HG02938 (cell line): ENCODE measurements at regions not wholly inside any gene's neighbourhood (a gene's known extent, or its start where the extent isn't known, plus 50 kb on each side); places are given as distances from the start of the nearest gene placed in this dataset.
"Not testable (repeated sequence)": the region's sequence is repeated elsewhere in the genome, so short reads cannot be mapped to it uniquely, and the experiment has no call there.

ENCODE experiments used
- ATAC-seq: cut with Tn5 transposase; IDR thresholded peaks from one replicate; pipeline ENCODE4 v1.9.1; 2021; ENCODE audit warnings: mild to moderate bottlenecking, moderate library complexity; ENCODE audit not compliant: unreplicated experiment

DNA sequence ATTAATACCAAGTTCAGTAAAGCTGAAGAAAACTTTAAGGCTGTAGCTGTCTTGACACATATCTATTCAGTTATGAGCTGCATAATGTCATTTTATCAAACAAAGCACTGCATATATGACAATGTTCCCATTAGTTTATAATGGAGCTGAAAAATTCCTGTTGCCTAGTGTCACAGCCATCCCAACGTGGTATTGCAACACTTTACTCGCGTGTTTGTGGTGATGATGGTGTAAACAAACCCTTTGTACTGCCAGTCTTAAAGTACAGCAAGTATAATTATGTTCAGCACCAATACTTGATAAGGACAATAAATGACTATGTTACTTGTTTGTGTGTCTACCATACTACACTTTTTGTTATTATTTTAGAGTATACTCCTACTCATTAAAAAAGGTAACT lies 1415.6 kb upstream of the PCDH7 start:
- ATAC-seq = no peak

DNA sequence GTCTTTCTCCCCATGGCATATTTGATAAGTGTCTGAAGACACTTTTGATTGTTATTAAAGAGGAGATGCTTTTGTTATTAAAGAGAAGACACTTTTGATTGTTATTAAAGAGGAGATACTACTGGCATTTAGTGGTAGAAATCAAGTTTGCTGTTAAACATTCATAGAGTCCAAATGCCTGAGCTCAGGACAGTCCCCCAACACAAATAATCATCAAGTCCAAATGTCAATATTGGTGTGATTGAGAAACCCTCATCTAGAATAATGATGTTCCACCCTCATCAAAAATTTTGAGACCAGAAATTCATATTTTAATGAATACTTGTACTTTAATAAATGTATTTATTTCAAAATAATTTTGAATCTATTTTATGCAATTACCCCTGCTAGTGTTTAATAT lies 1412.9 kb upstream of the PCDH7 start:
- no peak for ATAC-seq

DNA sequence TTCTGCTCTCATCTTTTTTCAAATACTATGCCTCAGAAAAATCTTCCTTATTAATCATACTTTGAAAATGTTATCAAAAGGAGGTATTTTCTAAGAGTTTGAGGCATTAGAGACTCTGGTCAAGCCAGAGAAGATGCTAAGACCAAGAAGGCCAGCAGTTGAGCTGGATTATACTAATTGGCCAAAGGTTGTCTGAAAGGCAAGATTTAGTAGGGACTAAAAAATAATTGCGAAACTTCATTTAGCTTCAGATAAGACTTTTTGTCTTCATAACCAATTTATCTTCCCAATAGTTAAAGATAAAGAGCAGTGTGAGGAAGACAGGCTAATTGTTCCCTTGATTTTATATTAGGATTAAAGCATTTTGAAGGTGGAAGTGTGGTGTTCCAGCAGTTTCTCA lies 1412.4 kb upstream of the PCDH7 start:
- ATAC-seq = no peak

DNA sequence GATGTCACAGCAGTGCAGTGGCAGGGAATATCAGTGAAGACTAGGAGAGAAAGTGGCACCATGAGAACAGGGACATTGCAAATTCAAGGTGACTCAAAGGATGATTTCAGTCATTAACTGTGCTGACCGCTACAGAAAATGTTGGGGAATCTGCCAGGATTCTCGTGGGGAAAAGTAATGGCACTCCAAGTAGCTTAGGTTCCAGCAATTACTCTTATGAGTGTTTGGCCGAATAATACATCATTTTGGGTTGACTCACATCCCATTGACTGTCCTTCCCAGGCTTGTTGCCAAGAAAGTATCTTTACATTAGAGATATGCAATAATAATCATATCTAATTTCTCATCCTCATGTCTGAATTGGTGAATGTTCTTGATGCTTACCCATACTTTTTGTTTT lies 1411.1 kb upstream of the PCDH7 start:
- ATAC-seq = no peak

DNA sequence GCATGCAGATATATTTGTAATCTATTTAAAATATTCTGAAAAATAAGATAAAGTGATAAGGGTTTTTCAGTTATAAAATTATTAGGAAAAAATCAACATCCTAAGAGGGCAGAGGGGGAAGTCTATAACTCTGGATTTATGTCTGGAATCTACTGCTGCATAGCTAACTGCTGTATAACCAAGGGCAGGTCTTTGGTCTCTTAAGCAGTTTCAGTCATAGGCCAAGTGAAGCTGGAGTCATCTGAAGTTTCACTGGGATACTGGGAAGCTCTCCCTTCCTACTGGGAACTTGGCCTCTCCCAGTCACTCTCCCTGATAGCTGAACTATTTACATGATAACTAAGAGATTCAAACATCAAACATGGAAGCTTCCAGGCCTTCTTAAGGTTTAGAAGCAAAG lies 1409.9 kb upstream of the PCDH7 start:
- no peak for ATAC-seq

- ATAC-seq = no peak
These were observed 1408.9 kb upstream of the PCDH7 start for GRCh38 chr4:29311247-29311646.

- ATAC-seq = no peak
These were observed 1400.4 kb upstream of the PCDH7 start for GRCh38 chr4:29319663-29320340.

DNA sequence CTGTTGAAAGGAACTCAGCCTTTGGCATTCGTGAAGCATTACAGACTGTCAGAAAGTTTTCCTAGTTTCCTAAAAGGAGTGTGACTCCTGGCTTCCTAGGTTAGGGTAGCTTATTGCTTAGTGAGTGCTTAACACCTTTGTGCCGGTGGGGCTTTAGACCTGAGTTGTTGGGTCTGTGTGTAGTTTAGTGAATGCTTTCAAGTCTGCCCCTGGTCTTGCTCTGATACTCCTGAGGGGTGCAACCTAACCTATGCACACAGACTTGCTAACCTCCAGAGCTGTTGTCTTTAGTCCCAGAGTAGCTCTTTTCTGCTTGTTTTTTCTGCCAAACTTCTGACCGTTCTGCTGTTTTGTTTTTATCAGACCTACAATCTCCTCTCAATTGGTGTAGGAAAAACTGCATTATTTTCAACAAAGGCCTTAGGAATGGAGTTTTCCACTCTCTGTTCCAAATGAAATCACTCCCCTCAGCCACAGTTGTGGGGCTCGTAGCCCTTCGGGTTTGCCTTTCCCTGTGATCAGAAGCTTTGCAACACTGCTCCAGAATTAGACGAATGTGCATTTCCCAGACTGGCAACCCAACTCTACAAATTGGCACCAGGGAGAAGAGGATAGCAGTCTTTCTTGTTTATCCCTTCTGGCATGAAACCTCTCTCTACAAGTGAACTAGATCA lies 1399.1 kb upstream of the PCDH7 start:
- no peak for ATAC-seq

DNA sequence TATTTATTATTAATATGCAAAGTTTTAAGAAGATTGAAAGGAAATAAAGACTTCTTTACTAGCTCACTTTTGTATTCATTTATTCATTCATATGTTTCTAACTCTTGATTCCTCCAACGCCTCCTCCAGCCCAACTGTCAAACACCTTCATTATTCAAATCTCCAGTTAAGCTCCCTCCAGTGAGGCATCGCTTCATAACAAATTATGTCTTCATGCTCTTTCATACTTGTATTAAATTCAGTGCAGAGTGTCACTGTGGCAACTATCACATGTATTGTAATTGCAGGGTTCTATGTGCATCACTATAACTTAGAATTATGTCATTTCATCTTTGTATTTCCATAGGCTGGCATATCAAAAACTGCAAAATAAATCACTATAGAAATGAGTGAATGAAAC lies 1394.2 kb upstream of the PCDH7 start:
- no peak for ATAC-seq

- ATAC-seq = no peak
These were observed 1393.4 kb upstream of the PCDH7 start for GRCh38 chr4:29326816-29327215.

GRCh38 chr4:29336861-29337260 lies 1383.3 kb upstream of the PCDH7 start:
- ATAC-seq = no peak

GRCh38 chr4:29372971-29373370 lies 1347.2 kb upstream of the PCDH7 start:
- ATAC-seq = no peak

GRCh38 chr4:29375716-29376115 lies 1344.5 kb upstream of the PCDH7 start:
- no peak for ATAC-seq

- ATAC-seq = not testable (repeated sequence)
These were observed 1341.9 kb upstream of the PCDH7 start for GRCh38 chr4:29378237-29378636.

GRCh38 chr4:29390921-29391320 lies 1329.2 kb upstream of the PCDH7 start:
- ATAC-seq = no peak

DNA sequence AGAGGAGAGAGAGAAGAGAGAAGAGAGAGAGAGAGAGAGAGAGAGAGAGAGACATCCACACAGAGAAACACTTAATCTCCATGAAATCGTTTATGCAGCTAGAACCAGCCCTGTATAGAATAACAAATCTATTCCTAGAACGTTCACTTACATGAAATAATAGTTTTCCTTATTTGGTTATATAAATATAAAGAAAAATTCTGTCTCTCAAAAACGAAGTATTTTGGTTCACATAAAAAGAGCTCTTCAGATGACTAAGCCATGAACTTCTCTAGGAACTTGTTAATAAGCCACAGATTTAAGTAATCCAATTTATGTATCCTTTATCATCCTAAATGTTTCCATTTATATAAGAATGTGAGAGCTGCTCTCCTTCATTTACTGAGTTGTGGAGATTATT lies 1315.1 kb upstream of the PCDH7 start:
- no peak for ATAC-seq

DNA sequence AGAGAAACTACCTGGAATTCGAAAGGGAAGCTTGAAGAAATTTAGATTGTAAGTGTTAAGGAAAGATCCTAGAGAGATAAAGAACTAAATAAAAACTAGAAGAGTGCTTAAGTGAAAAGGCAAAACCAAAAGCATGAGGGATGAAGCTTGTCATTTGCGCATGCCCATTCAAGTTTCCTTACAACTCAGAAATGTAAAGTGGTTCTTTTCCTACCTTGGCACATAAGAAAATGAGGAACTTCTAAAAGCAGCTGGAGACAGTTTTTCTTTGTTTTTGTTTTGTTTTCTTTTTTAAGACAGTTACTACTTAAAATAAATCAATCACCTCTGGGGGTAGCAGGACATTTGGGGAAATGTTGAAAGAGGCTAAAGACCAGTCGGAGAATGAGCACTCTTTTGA lies 1304.4 kb upstream of the PCDH7 start:
- ATAC-seq = no peak

GRCh38 chr4:29423836-29424721 lies 1296.1 kb upstream of the PCDH7 start:
- ATAC-seq = no peak

DNA sequence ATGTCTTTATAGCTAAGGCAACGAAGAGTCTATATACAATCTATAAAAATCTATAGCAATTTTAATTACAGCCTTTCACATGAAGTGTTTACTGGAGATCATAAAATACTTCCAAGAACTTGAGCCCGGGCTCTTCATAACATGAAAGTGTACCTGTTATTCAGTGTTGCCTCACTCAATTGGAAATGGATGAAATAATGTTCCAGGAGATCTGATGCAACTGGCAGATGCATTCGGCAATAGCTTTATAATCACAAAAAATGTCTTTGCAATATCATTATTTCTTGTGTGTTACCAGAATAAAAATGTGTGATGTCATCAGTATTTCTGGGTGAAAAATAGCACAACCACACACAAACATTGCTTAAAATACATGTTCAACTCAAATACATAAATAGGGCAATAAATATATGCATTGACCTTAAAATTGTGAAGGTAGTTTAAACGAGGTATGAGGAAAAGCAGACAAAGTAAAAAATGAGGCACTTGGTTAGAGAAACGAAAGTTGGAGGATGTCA lies 1266.8 kb upstream of the PCDH7 start:
- ATAC-seq = no peak

- ATAC-seq = no peak
These were observed 1260.2 kb upstream of the PCDH7 start for GRCh38 chr4:29459926-29460325.

DNA sequence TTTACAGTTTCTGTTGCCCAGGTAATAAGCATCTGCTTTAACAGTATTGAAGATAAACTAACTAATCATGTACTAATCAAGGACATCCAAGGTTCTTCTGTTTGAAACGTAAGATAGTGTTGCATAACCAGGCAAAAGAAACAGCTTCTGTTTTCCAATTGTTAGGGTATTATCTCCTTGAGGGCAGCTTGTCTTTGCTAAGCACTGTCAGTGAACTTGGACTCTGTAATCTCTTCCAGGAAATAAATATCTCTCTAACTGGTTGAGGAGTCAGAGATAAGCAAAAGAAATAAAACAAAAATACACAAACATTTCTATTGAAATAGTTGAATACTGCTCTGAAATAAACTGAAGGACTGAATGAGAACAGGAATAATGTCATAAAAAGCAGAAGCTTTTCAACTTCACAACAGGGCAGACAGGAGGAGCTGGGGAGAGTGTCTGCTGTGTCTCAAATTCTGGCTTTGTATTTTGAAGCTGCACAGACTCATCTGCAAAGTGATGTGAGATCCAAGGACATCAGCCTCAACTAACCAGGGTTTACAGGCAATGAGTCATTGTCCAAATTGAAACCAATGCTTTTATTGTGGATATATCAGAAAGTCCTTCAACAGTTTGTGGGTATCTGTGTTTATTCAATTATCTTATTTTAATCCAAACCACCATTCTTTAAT lies 1253.0 kb upstream of the PCDH7 start:
- no peak for ATAC-seq
